ENCODE measurements at regions not wholly inside any gene's neighbourhood (a gene's known extent, or its start where the extent isn't known, plus 50 kb on each side); places are given as distances from the start of the nearest gene placed in this dataset.

- no peak for DNase-seq
- H3K9ac ChIP-seq (ENCODE audit: extremely low read depth, low read length, poor library complexity, severe bottlenecking) = no peak overlapping the region
- H3K4me3 ChIP-seq (ENCODE audit: low read length) = no peak overlapping the region
- no peak overlapping the region for H3K27ac ChIP-seq (ENCODE audit: low read depth, low read length)
- Mint-ChIP-seq H3K4me3 (no peak overlapping the region), H3K4me1 (peaks cover 10% of the 10 kb centered on the region), H3K27me3 (ENCODE audit: insufficient read depth) (peaks cover 47% of the 10 kb centered on the region), H3K9me3 (peaks cover 7% of the 10 kb centered on the region), H3K27ac (no peak overlapping the region), H3K36me3 (ENCODE audit: low read depth) (no peaks in the 10 kb centered on the region)
- H3K9me3 ChIP-seq (ENCODE audit: control insufficient read depth, low read length) = no peaks in the 10 kb centered on the region
- 92 to 95% methylated on average over 7 to 16 of the region's 17 CpGs for WGBS, 2 experiments (ENCODE audit: insufficient coverage in 1 of 2, insufficient read length in 1 of 2)
- no peaks in the 10 kb centered on the region for H3K36me3 ChIP-seq (ENCODE audit: control insufficient read depth, insufficient read depth, low read length)
- peaks cover 35% of the 10 kb centered on the region for H3K27me3 ChIP-seq (ENCODE audit: control insufficient read depth, insufficient read depth, low read length, poor library complexity, severe bottlenecking)
- H3K4me1 ChIP-seq (ENCODE audit: control insufficient read depth, insufficient read depth, low read length) = peaks cover 4% of the 10 kb centered on the region
- TF ChIP-seq CTCF (conservative IDR thresholded peaks at IDR 0.05) = no peak
Measured at GRCh38 chr16:80006241-80007215, 406.0 kb upstream of the MAF start.

- no peak overlapping the region for H3K4me3 Mint-ChIP-seq
- no peaks in the 10 kb centered on the region for H3K36me3 Mint-ChIP-seq (ENCODE audit: low read depth)
- Histone ChIP-seq H3K36me3 (ENCODE audit: control insufficient read depth, insufficient read depth, low read length) (no peaks in the 10 kb centered on the region), H3K9me3 (ENCODE audit: control insufficient read depth, low read length) (no peaks in the 10 kb centered on the region), H3K4me1 (ENCODE audit: control insufficient read depth, insufficient read depth, low read length) (peaks cover 4% of the 10 kb centered on the region), H3K27ac (ENCODE audit: low read depth, low read length) (no peak overlapping the region), H3K27me3 (ENCODE audit: control insufficient read depth, insufficient read depth, low read length, poor library complexity, severe bottlenecking) (peaks cover 28% of the 10 kb centered on the region), H3K9ac (ENCODE audit: extremely low read depth, low read length, poor library complexity, severe bottlenecking) (no peak overlapping the region), H3K4me3 (ENCODE audit: low read length) (no peak overlapping the region)
- 94 to 96% methylated on average over 4 to 6 of the region's 6 CpGs for WGBS, 2 experiments (ENCODE audit: insufficient coverage in 1 of 2, insufficient read length in 1 of 2)
- H3K27ac Mint-ChIP-seq = no peak overlapping the region
- no peak for DNase-seq
- no peak for TF ChIP-seq CTCF (conservative IDR thresholded peaks at IDR 0.05)
- H3K27me3 Mint-ChIP-seq (ENCODE audit: insufficient read depth) = peaks cover 51% of the 10 kb centered on the region
- peaks cover 10% of the 10 kb centered on the region for H3K4me1 Mint-ChIP-seq
- H3K9me3 Mint-ChIP-seq = peaks cover 7% of the 10 kb centered on the region
Measured at GRCh38 chr16:80004113-80004512, 403.6 kb upstream of the MAF start.

- Histone ChIP-seq H3K9ac (ENCODE audit: extremely low read depth, low read length, poor library complexity, severe bottlenecking) (no peak overlapping the region), H3K4me3 (ENCODE audit: low read length) (no peak overlapping the region), H3K27ac (ENCODE audit: low read depth, low read length) (no peak overlapping the region), H3K4me1 (ENCODE audit: control insufficient read depth, insufficient read depth, low read length) (peaks cover 4% of the 10 kb centered on the region), H3K9me3 (ENCODE audit: control insufficient read depth, low read length) (no peaks in the 10 kb centered on the region), H3K27me3 (ENCODE audit: control insufficient read depth, insufficient read depth, low read length, poor library complexity, severe bottlenecking) (peaks cover 28% of the 10 kb centered on the region), H3K36me3 (ENCODE audit: control insufficient read depth, insufficient read depth, low read length) (no peaks in the 10 kb centered on the region)
- Mint-ChIP-seq H3K36me3 (ENCODE audit: low read depth) (no peaks in the 10 kb centered on the region), H3K9me3 (peaks cover 7% of the 10 kb centered on the region), H3K27me3 (ENCODE audit: insufficient read depth) (peaks cover 52% of the 10 kb centered on the region), H3K4me1 (peaks cover 8% of the 10 kb centered on the region), H3K4me3 (no peak overlapping the region), H3K27ac (no peak overlapping the region)
- WGBS, 2 experiments (ENCODE audit: insufficient coverage in 1 of 2, insufficient read length in 1 of 2) = 100% methylated on average over 1 of the region's 2 CpGs; no CpG with 5 or more reads in 1 of the 2 experiments
- no peak for TF ChIP-seq CTCF (conservative IDR thresholded peaks at IDR 0.05)
- DNase-seq = no peak
Measured at GRCh38 chr16:80002261-80002660, 401.7 kb upstream of the MAF start.
